ENCODE measurements at regions not wholly inside any gene's neighbourhood (a gene's known extent, or its start where the extent isn't known, plus 50 kb on each side); places are given as distances from the start of the nearest gene placed in this dataset.

DNA sequence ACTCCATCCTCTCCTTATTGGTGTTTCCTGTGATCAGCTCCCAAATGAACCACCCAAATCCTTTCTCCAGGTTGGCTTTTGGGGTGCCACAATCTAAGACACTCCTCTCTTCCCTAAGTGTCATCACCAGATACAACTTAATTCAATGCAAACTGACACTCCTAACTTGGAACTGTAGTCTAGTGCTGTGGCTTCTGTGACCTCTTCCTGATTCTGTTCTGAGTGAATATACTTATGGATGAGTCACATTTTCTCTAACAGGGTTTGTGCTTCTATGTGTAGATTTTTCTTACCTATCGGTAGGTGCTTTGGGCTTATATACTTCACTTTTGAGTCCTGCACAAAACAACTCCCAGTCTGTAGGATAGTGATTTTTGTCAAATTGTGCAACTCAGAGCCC lies 141.3 kb upstream of the MAOA start:
- WGBS (ENCODE audit: insufficient coverage), result no CpG with 5 or more reads among the region's 1 CpG
- Histone ChIP-seq H4K20me1 (ENCODE audit: control insufficient read depth, insufficient read depth, low read length, poor library complexity, severe bottlenecking) (no peaks in the 10 kb centered on the region), H3K4me3 (ENCODE audit: control extremely low read depth in 1 of 5, extremely low read depth in 1 of 5, insufficient read depth in 1 of 5, low read depth in 2 of 5, low read length in 4 of 5) (no peak overlapping the region), H3K4me2 (replicated peaks; ENCODE audit: low read depth, low read length, poor library complexity, severe bottlenecking) (no peak overlapping the region), H3K9ac (ENCODE audit: low read length) (no peak overlapping the region), H3K27ac (ENCODE audit: low read length in 2 of 2) (no peak overlapping the region), H3K27me3 (replicated peaks in 1 of 4; ENCODE audit: control extremely low read depth in 1 of 4, control insufficient read depth in 3 of 4, insufficient read depth in 4 of 4, low read length in 3 of 4) (no peaks in the 10 kb centered on the region), H2AFZ (ENCODE audit: insufficient read depth, low read depth, low read length, poor library complexity, severe bottlenecking) (no peak overlapping the region), H3K36me3 (replicated peaks in 1 of 2; ENCODE audit: control extremely low read depth in 1 of 2, control insufficient read depth in 1 of 2, extremely low read depth in 1 of 2, insufficient read depth in 2 of 2, low read length in 1 of 2) (no peaks in the 10 kb centered on the region), H3K79me2 (ENCODE audit: control insufficient read depth, insufficient read depth, low read length) (no peaks in the 10 kb centered on the region), H3K4me1 (ENCODE audit: control insufficient read depth in 2 of 2, insufficient read depth in 2 of 2, low read length in 2 of 2) (peaks cover 0 to 5% of the 10 kb centered on the region in 2 donors), H3K9me3 (ENCODE audit: control extremely low read depth in 1 of 3, control insufficient read depth in 2 of 3, insufficient read depth in 1 of 3, low read length in 2 of 3) (no peaks in the 10 kb centered on the region)
- TF ChIP-seq EZH2 (IDR thresholded peaks at IDR 0.05; ENCODE audit: borderline replicate concordance, insufficient read depth, low read depth, low read length, poor library complexity, severe bottlenecking), result no peak
- TF ChIP-seq, protein P1, sequence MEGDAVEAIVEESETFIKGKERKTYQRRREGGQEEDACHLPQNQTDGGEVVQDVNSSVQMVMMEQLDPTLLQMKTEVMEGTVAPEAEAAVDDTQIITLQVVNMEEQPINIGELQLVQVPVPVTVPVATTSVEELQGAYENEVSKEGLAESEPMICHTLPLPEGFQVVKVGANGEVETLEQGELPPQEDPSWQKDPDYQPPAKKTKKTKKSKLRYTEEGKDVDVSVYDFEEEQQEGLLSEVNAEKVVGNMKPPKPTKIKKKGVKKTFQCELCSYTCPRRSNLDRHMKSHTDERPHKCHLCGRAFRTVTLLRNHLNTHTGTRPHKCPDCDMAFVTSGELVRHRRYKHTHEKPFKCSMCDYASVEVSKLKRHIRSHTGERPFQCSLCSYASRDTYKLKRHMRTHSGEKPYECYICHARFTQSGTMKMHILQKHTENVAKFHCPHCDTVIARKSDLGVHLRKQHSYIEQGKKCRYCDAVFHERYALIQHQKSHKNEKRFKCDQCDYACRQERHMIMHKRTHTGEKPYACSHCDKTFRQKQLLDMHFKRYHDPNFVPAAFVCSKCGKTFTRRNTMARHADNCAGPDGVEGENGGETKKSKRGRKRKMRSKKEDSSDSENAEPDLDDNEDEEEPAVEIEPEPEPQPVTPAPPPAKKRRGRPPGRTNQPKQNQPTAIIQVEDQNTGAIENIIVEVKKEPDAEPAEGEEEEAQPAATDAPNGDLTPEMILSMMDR (IDR thresholded peaks at IDR 0.05), result no peak
- Mint-ChIP-seq H3K4me3 (no peak overlapping the region), H3K9me3 (ENCODE audit: insufficient read depth) (no peaks in the 10 kb centered on the region), H3K4me1 (peaks cover 8% of the 10 kb centered on the region), H3K27me3 (no peaks in the 10 kb centered on the region), H3K27ac (no peak overlapping the region)
- intact Hi-C loops (cut with micrococcal nuclease), result no loop called here
- CTCF ChIA-PET, result no interaction called here
- POLR2A ChIA-PET, result no interaction called here
- no peak for DNase-seq
- ATAC-seq (ENCODE audit: low read depth), result no peak

DNA sequence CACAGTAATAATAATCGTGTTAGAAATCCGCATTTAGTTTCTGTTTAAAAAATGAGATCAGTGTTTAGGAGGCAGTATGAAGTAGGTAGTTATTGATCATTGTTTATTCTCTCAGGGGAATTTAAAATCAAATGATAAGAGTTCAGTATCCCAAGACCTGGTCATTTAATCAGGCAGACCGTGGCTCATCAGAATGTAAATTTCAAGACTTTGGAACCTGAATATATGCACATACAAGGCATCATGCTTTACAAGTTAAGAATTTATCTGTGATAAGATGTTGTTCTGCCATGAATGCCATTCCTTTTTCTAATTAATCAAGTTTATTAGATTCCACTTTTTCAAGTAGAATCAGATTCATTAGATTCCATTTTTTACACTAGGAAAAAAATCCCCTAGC lies 133.5 kb upstream of the MAOA start:
- intact Hi-C loops (cut with micrococcal nuclease), result no loop called here
- Histone ChIP-seq H3K9ac (ENCODE audit: low read length) (no peak overlapping the region), H3K4me3 (ENCODE audit: control extremely low read depth in 1 of 5, extremely low read depth in 1 of 5, insufficient read depth in 1 of 5, low read depth in 2 of 5, low read length in 4 of 5) (no peak overlapping the region), H3K9me3 (ENCODE audit: control extremely low read depth in 1 of 3, control insufficient read depth in 2 of 3, insufficient read depth in 1 of 3, low read length in 2 of 3) (no peaks in the 10 kb centered on the region), H2AFZ (ENCODE audit: insufficient read depth, low read depth, low read length, poor library complexity, severe bottlenecking) (no peak overlapping the region), H4K20me1 (ENCODE audit: control insufficient read depth, insufficient read depth, low read length, poor library complexity, severe bottlenecking) (no peaks in the 10 kb centered on the region), H3K27me3 (replicated peaks in 1 of 4; ENCODE audit: control extremely low read depth in 1 of 4, control insufficient read depth in 3 of 4, insufficient read depth in 4 of 4, low read length in 3 of 4) (no peaks in the 10 kb centered on the region), H3K36me3 (replicated peaks in 1 of 2; ENCODE audit: control extremely low read depth in 1 of 2, control insufficient read depth in 1 of 2, extremely low read depth in 1 of 2, insufficient read depth in 2 of 2, low read length in 1 of 2) (no peaks in the 10 kb centered on the region), H3K27ac (ENCODE audit: low read length in 2 of 2) (no peak overlapping the region), H3K4me2 (replicated peaks; ENCODE audit: low read depth, low read length, poor library complexity, severe bottlenecking) (no peak overlapping the region), H3K79me2 (ENCODE audit: control insufficient read depth, insufficient read depth, low read length) (no peaks in the 10 kb centered on the region), H3K4me1 (ENCODE audit: control insufficient read depth in 2 of 2, insufficient read depth in 2 of 2, low read length in 2 of 2) (no peaks in the 10 kb centered on the region)
- DNase-seq, result no peak
- TF ChIP-seq EZH2 (IDR thresholded peaks at IDR 0.05; ENCODE audit: borderline replicate concordance, insufficient read depth, low read depth, low read length, poor library complexity, severe bottlenecking), result no peak
- TF ChIP-seq, protein P1 (IDR thresholded peaks at IDR 0.05), result no peak
- ChIA-PET POLR2A (no interaction called here), CTCF (no interaction called here)
- no peaks in the 10 kb centered on the region for H3K4me1 Mint-ChIP-seq
- ATAC-seq (ENCODE audit: low read depth), result no peak
- no peaks in the 10 kb centered on the region for H3K27me3 Mint-ChIP-seq
- H3K9me3 Mint-ChIP-seq (ENCODE audit: insufficient read depth), result peaks cover 3% of the 10 kb centered on the region
- H3K27ac Mint-ChIP-seq, result no peak overlapping the region
- WGBS (ENCODE audit: insufficient coverage), result no CpG with 5 or more reads among the region's 3 CpGs
- no peak overlapping the region for H3K4me3 Mint-ChIP-seq

Data from B cell (primary cell).